Uterus (tissue), 3 donors: ENCODE measurements at regions not wholly inside any gene's neighbourhood (a gene's known extent, or its start where the extent isn't known, plus 50 kb on each side); places are given as distances from the start of the nearest gene placed in this dataset.
"Not testable (repeated sequence)": the region's sequence is repeated elsewhere in the genome, so short reads cannot be mapped to it uniquely, and the experiment has no call there.

Experiments
- DNase-seq, 2 donors: peaks; one replicate each; pipeline ENCODE4 v3.0.0-alpha.2; 2019 to 2020
- H3K27ac ChIP-seq, 2 donors: fragments of 200-600 bp; sonication (generic); 1 replicate in 1 of 2; 2 replicates in 1 of 2; pipeline ENCODE4 v1.5.1; 2016 to 2018
- H3K27me3 ChIP-seq, 2 donors: fragments of 200-600 bp; sonication (generic); one replicate each; pipeline ENCODE4 v1.5.1; 2018 to 2019; ENCODE audit warnings: control low read depth in 1 of 2
- H3K36me3 ChIP-seq, 2 donors: fragments of 200-600 bp; sonication (generic); one replicate each; pipeline ENCODE4 v1.5.1; 2019; ENCODE audit warnings: control low read depth in 1 of 2
- H3K4me1 ChIP-seq, 2 donors: fragments of 200-600 bp; sonication (generic); one replicate each; pipeline ENCODE4 v1.5.1; 2018 to 2019; ENCODE audit warnings: control low read depth in 1 of 2
- H3K4me3 ChIP-seq, 2 donors: fragments of 200-600 bp; sonication (generic); 1 replicate in 1 of 2; 2 replicates in 1 of 2; pipeline ENCODE4 v1.5.1; 2018 to 2019; ENCODE audit warnings: mild to moderate bottlenecking in 1 of 2
- H3K9me3 ChIP-seq, 2 donors: fragments of 200-600 bp; sonication (generic); one replicate each; pipeline ENCODE4 v1.5.1; 2019; ENCODE audit warnings: control low read depth in 1 of 2
- POLR2A ChIP-seq, 2 donors: fragments of 450-650 bp; IDR thresholded peaks; one replicate each; pipeline ENCODE4 v1.6.1; 2016; ENCODE audit warnings: antibody characterized with exemption in 2 of 2, mild to moderate bottlenecking in 1 of 2, moderate library complexity in 1 of 2
- intact Hi-C: fragments of 100-400 bp; cut with DNase I; formaldehyde crosslinking; loops from one replicate; pipeline ENCODE4 v1.15.1; 2023; ENCODE audit warnings: low total_unique reads
- TF ChIP-seq, protein P1 (sequence below), 4 experiments: fragments of 200-600 bp in 2 of 4; fragments of 450-650 bp in 2 of 4; sonication (generic) in 2 of 4; IDR thresholded peaks; one replicate each; pipeline ENCODE4 v1.5.1; 2016 to 2019; ENCODE audit warnings: antibody characterized with exemption in 4 of 4, mild to moderate bottlenecking in 2 of 4, moderate library complexity in 1 of 4
- donor health status: DM: yes; HTN: yes; CAD: no.

DNA sequence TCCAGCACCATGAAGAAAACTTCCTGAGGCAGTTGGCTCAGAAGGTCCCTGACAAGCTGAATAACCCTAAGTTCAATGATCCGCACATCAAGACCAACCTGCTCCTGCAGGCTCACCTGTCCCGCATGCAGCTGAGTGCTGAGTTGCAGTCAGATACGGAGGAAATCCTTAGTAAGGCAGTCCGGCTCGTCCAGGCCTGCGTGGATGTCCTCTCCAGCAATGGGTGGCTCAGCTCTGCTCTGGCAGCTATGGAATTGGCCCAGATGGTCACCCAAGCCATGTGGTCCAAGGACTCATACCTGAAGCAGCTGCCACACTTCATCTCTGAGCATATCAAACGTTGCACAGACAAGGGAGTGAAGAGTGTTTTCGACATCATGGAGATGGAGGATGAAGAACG is 88.4 kb upstream of the SMURF2 start:
- TF ChIP-seq POLR2A (IDR thresholded peaks at IDR 0.05), result no peak
- TF ChIP-seq, protein P1, sequence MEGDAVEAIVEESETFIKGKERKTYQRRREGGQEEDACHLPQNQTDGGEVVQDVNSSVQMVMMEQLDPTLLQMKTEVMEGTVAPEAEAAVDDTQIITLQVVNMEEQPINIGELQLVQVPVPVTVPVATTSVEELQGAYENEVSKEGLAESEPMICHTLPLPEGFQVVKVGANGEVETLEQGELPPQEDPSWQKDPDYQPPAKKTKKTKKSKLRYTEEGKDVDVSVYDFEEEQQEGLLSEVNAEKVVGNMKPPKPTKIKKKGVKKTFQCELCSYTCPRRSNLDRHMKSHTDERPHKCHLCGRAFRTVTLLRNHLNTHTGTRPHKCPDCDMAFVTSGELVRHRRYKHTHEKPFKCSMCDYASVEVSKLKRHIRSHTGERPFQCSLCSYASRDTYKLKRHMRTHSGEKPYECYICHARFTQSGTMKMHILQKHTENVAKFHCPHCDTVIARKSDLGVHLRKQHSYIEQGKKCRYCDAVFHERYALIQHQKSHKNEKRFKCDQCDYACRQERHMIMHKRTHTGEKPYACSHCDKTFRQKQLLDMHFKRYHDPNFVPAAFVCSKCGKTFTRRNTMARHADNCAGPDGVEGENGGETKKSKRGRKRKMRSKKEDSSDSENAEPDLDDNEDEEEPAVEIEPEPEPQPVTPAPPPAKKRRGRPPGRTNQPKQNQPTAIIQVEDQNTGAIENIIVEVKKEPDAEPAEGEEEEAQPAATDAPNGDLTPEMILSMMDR (IDR thresholded peaks at IDR 0.05), result no peak
- H3K36me3 ChIP-seq, result no peaks in the 10 kb centered on the region
- H3K9me3 ChIP-seq, result no peaks in the 10 kb centered on the region
- no peak overlapping the region for H3K27ac ChIP-seq
- intact Hi-C loops, result no loop called here
- H3K4me3 ChIP-seq, result no peak overlapping the region
- H3K27me3 ChIP-seq, result no peaks in the 10 kb centered on the region
- peaks cover 0 to 3% of the 10 kb centered on the region in 2 donors for H3K4me1 ChIP-seq
- DNase-seq, result no peak

DNA sequence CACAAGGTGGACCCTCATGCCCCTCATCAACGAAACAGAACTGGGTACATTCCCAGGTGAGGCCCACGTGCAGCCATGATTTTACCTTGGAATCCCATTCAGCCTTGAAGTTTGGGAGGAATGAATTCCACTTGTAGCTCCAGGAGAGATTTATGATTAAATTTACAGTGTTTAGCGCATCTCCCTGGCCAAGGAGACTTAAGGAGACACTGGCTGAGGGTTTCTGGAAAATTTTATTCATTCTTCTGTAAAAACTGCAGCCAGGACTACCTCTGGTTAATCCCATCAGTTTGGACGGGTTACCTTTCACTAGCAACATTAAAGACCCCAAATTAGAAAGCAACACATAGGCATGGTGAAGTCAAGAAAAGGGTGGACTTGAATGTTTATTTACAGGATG is 87.2 kb upstream of the SMURF2 start:
- intact Hi-C loops, result no loop called here
- no peak for DNase-seq
- H3K4me3 ChIP-seq, result no peak overlapping the region
- no peaks in the 10 kb centered on the region for H3K9me3 ChIP-seq
- H3K27ac ChIP-seq, result no peak overlapping the region
- H3K27me3 ChIP-seq, result no peaks in the 10 kb centered on the region
- TF ChIP-seq, protein P1 (IDR thresholded peaks at IDR 0.05), result no peak
- TF ChIP-seq POLR2A (IDR thresholded peaks at IDR 0.05), result no peak
- H3K4me1 ChIP-seq, result peaks cover 0 to 3% of the 10 kb centered on the region in 2 donors
- no peaks in the 10 kb centered on the region for H3K36me3 ChIP-seq

DNA sequence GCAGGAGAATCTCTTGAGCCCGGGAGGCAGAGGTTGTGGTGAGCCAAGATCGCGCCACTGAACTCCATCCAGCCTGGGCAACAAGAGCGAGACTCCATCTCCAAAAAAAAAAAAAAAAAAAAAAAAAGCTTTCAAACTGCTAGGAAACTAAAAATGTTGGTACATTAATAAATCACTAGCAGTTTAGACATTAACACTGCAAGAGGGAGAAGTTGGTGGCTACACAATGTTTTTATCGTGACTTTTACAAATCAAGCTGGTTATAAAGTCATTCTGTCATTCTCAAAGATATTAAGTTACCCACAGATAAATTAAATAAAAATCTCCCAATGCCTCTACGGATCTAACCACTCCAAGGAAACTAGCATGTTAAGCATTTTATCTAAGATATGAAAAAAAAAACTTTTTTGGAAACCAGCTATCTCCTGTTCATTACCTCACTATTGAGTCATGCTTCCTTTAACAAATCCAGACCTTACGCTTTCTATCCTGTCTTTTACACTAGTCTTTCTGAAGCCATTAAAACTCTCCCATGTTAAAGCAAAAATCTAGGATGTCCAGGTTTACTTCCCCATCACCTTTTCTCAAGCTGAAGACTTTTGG is 85.9 kb upstream of the SMURF2 start:
- Histone ChIP-seq H3K27ac (peak overlapping the region; percentile 49 to 50), H3K36me3 (no peaks in the 10 kb centered on the region), H3K9me3 (no peaks in the 10 kb centered on the region), H3K4me3 (no peak overlapping the region), H3K4me1 (peaks cover 0 to 3% of the 10 kb centered on the region in 2 donors), H3K27me3 (no peaks in the 10 kb centered on the region)
- no peak for DNase-seq
- TF ChIP-seq, protein P1 (IDR thresholded peaks at IDR 0.05), result no peak
- TF ChIP-seq POLR2A (IDR thresholded peaks at IDR 0.05), result no peak
- intact Hi-C loops, result no loop called here

DNA sequence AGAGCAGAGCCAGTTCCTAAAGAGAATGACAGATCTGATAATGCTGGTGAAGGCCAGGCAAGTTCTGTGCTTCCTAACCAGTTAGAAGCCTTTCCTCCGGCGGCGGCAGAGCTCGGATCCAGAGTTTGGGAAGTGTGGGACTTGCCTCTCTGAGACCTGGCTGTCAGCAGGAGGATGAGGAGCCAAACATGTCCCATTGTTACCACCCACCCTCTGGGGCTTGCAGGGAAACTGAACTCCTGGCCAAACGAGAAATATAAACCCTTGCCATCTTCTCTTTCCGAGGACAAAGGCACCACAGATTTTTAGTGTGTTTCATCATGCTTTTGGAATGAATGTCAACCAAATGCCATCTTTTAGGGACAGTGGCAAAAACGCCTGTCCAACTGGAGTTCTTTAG is 80.2 kb upstream of the SMURF2 start:
- no peaks in the 10 kb centered on the region for H3K36me3 ChIP-seq
- intact Hi-C loops, result no loop called here
- no peak for DNase-seq
- no peaks in the 10 kb centered on the region for H3K4me1 ChIP-seq
- peak overlapping the region; percentile 22 to 61 for H3K27ac ChIP-seq
- TF ChIP-seq, protein P1 (IDR thresholded peaks at IDR 0.05), result no peak
- TF ChIP-seq POLR2A (IDR thresholded peaks at IDR 0.05), result no peak
- no peaks in the 10 kb centered on the region for H3K9me3 ChIP-seq
- H3K4me3 ChIP-seq, result no peak overlapping the region
- H3K27me3 ChIP-seq, result no peaks in the 10 kb centered on the region

DNA sequence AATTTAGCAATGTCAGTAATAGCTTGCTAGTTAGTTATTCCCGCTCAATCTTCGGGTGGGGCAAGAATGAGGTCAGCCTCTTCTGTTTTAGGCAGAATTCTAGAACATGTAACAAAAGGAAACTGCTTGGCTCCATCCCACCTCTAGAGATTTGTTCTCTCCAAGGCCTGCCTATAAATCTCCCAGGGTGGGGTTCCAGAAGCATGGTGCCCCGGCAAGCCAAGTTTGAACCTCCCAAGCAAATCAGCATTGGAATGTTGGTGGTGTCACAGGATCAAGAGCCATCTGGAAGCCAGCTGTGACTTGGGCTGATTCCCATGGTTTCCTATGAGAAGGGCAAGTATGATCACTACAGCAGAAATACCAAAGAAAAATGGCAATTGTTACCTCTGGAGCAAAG is 79.8 kb upstream of the SMURF2 start:
- H3K9me3 ChIP-seq, H3K27me3 ChIP-seq, intact Hi-C loops, H3K36me3 ChIP-seq, H3K4me3 ChIP-seq, H3K4me1 ChIP-seq: not testable (repeated sequence)
- H3K27ac ChIP-seq, result peak overlapping the region; percentile 22 to 61
- DNase-seq, result peak; percentile 50 to 61
